ENCODE measurements at regions not wholly inside any gene's neighbourhood (a gene's known extent, or its start where the extent isn't known, plus 50 kb on each side); places are given as distances from the start of the nearest gene placed in this dataset.
"Not testable (repeated sequence)": the region's sequence is repeated elsewhere in the genome, so short reads cannot be mapped to it uniquely, and the experiment has no call there.

- peak; percentile 13 for DNase-seq (ENCODE audit: low read depth)
- no peak overlapping the region for H3K4me3 ChIP-seq (ENCODE audit: low read length)
- TF ChIP-seq CTCF (IDR thresholded peaks at IDR 0.05; ENCODE audit: insufficient read depth, low read depth, low read length, missing control alignments) = no peak
Observed at GRCh38 chr15:70238917-70239316, 141.2 kb upstream of the TLE3 start.

GRCh38 chr15:70237626-70238025 is 139.9 kb upstream of the TLE3 start:
- H3K4me3 ChIP-seq (ENCODE audit: low read length) = no peak overlapping the region
- no peak for TF ChIP-seq CTCF (IDR thresholded peaks at IDR 0.05; ENCODE audit: insufficient read depth, low read depth, low read length, missing control alignments)
- no peak for DNase-seq (ENCODE audit: low read depth)

- DNase-seq (ENCODE audit: low read depth) = peak; percentile 84
- H3K4me3 ChIP-seq (ENCODE audit: low read length) = no peak overlapping the region
- TF ChIP-seq CTCF (IDR thresholded peaks at IDR 0.05; ENCODE audit: insufficient read depth, low read depth, low read length, missing control alignments) = no peak
Observed at GRCh38 chr15:70236341-70237086, 138.8 kb upstream of the TLE3 start.

- TF ChIP-seq CTCF (IDR thresholded peaks at IDR 0.05; ENCODE audit: insufficient read depth, low read depth, low read length, missing control alignments) = no peak
- no peak for DNase-seq (ENCODE audit: low read depth)
- H3K4me3 ChIP-seq (ENCODE audit: low read length) = no peak overlapping the region
Observed at GRCh38 chr15:70235347-70235746, 137.6 kb upstream of the TLE3 start.

GRCh38 chr15:70234256-70234905 is 136.7 kb upstream of the TLE3 start:
- TF ChIP-seq CTCF (IDR thresholded peaks at IDR 0.05; ENCODE audit: insufficient read depth, low read depth, low read length, missing control alignments) = no peak
- no peak for DNase-seq (ENCODE audit: low read depth)
- no peak overlapping the region for H3K4me3 ChIP-seq (ENCODE audit: low read length)

- no peak for DNase-seq (ENCODE audit: low read depth)
- no peak for TF ChIP-seq CTCF (IDR thresholded peaks at IDR 0.05; ENCODE audit: insufficient read depth, low read depth, low read length, missing control alignments)
- H3K4me3 ChIP-seq (ENCODE audit: low read length) = no peak overlapping the region
Observed at GRCh38 chr15:70231484-70231883, 133.8 kb upstream of the TLE3 start.

- not testable (repeated sequence) for H3K4me3 ChIP-seq (ENCODE audit: low read length); DNase-seq (ENCODE audit: low read depth)
Observed at GRCh38 chr15:70227918-70228317, 130.2 kb upstream of the TLE3 start.

Measured in epithelial cell of esophagus (primary cell).